GM12892 (cell line): ENCODE measurements at regions not wholly inside any gene's neighbourhood (a gene's known extent, or its start where the extent isn't known, plus 50 kb on each side); places are given as distances from the start of the nearest gene placed in this dataset.
"Not testable (repeated sequence)": the region's sequence is repeated elsewhere in the genome, so short reads cannot be mapped to it uniquely, and the experiment has no call there.

ENCODE experiments used
- DNase-seq: peaks from one replicate; pipeline ENCODE4 v3.0.0; 2011; ENCODE audit not compliant: insufficient read length
- FAIRE-seq: peaks from 2 replicates; lab custom pipeline; 2011; peaks lifted over from hg19 to GRCh38; lab: Jason Lieb, UNC
- POLR2A ChIP-seq: IDR thresholded peaks from 2 replicates; pipeline ENCODE4 v1.6.1; 2011; ENCODE audit warnings: low read depth, low read length, control low read depth
- POLR2AphosphoS5 ChIP-seq: IDR thresholded peaks from 2 replicates; pipeline ENCODE4 v1.6.1; 2011; ENCODE audit warnings: low read depth, low read length, control low read depth
- TAF1 ChIP-seq: IDR thresholded peaks from 2 replicates; pipeline ENCODE4 v1.6.1; 2011; ENCODE audit warnings: low read depth, mild to moderate bottlenecking, control low read depth, low read length, borderline replicate concordance

DNA sequence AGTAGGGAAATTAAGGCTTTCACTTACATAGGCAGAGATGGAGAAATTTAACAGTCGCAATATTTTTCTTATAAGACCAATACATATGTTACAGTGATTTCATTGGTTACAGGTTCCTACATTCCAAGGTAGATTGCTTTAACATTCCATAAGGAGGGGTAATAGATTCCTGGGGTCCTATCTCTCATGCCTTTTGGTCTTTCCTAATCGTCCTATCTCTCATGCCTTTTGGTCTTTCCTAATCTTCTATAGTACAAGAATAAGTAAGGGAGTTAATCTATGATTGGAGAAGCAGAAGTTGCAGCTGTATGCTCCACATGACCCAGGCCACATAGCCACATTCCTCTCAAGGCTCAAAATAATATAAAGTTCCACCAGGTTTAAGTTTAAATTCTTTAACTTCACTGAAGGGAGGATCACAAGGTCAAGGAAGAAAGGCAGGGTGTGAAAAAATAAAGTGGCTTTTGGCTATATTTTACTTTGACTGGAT is 285.0 kb upstream of the BOD1L1 start:
- TF ChIP-seq POLR2A (no peak), TAF1 (no peak), POLR2AphosphoS5 (no peak)
- DNase-seq (no peak), FAIRE-seq (no peak)

DNA sequence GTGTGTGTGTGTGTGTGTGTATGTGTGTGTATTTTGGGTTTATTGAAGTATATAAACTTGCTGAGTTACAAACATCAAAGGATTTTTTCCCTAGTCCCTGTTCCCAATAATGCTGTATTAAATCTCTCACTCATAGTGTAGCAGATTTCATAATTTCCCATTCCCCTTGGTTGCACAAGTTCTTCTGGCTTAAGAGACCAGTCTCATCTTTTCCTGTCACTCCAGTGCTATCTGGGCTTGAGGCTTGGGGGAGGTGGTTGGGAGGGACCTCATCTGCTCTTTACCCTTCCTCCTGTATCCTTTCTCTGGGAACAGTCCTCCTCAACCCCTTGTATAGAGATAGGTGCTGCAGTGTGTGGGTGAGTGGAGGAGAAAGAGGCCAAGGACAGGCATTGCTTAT is 285.4 kb upstream of the BOD1L1 start:
- no peak for DNase-seq
- no peak for FAIRE-seq
- TF ChIP-seq POLR2AphosphoS5 (no peak), POLR2A (no peak), TAF1 (no peak)

DNA sequence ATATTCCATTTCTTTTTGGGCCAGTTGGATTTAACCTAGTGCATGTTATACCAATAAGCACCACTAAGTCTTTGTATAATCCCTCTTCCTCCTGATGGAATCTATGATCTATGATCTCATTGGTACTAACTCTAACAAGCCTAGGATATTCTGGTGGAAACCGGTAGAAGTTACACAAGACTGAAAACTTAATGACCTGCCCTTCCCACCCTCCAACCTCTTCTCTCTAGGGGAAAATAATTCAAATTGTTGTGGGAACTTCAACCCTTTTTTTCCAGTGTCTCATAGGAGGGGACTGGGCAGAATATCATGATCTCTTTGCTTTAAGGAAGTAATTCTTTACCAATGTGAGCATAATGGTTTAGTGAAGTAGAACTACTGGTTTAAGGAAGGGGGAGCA is 289.5 kb upstream of the BOD1L1 start:
- TF ChIP-seq TAF1 (no peak), POLR2A (no peak), POLR2AphosphoS5 (no peak)
- DNase-seq, result no peak
- no peak for FAIRE-seq

DNA sequence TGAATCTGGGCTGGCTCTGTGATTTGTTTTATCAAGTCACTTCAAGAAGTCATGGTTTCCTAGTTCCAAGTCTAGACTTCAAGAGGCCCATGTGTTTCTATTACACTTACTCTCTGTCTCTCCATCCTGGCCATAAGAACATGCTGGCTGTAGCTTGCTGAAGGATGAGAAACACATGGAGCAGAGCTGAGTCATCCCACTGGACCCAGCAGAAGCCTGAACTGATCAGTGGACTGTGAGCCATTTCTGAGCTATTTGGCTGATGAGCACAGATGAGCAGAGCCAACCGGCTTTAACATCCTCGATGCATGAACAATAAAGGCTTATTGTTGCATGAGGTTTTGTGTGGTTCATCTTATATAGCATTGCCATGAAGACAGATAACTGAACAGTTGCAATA is 290.6 kb upstream of the BOD1L1 start:
- FAIRE-seq (no peak), DNase-seq (no peak)
- TF ChIP-seq POLR2AphosphoS5 (no peak), POLR2A (no peak), TAF1 (no peak)

DNA sequence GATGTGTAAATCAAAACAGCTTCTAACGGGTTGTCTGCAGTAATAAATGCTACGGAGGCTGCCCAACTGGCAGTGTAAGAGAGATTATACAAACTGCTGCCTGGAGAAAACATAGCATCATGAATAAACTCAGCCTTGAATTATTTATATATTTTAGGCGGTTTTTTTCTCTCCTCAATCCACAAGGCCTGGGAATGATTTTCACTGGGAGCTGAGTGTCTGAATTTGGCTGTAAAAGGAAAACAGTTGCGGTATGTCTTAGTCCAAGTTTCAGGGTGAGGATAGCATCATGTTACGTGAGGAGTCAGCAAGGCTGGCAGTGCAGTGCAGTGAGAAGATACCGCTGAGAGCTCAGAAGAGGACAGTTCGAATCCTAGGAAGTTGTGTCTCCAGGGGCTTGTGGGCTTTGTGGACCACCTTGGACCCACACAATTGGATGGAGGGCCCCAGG is 291.5 kb upstream of the BOD1L1 start:
- DNase-seq (no peak), FAIRE-seq (no peak)
- no peak for TF ChIP-seq POLR2AphosphoS5
- no peak for TF ChIP-seq TAF1
- no peak for TF ChIP-seq POLR2A

DNA sequence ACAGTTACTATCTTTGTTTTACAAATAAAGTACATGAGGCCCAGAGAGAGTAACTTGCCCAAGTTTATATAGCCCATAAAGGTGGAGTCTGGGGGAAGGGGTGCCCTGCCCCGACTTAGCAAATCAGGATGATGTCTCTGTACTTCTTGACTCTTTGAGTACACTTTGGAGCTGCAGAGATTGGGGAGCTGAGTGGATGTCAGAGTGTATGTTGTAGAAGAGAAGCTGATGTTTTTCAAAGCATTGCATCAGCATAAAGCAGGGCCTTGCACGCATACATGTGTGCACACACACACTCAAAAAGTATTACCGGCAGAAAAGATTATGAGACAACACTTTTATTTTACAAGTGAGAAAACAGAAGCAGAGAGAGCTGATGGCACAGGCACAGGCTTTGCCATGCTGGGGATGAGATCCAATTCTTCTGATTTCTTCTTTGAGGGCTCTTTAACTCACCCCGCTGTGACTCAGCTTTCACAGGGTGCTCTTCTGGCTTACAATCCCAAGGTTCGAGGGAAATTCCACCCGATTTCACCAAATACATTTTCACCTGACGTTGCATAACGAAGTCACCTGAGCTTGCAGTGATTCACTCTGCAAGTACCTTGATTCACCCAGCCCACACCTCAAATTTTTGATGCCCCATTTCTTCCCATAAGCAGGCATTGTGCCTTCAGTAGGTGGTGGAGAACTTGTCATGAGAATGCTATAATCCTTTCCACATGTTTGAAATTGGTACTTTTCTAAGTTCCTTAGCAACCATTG is 292.8 kb upstream of the BOD1L1 start:
- DNase-seq (no peak), FAIRE-seq (no peak)
- no peak for TF ChIP-seq POLR2A
- no peak for TF ChIP-seq POLR2AphosphoS5
- TF ChIP-seq TAF1, result no peak

DNA sequence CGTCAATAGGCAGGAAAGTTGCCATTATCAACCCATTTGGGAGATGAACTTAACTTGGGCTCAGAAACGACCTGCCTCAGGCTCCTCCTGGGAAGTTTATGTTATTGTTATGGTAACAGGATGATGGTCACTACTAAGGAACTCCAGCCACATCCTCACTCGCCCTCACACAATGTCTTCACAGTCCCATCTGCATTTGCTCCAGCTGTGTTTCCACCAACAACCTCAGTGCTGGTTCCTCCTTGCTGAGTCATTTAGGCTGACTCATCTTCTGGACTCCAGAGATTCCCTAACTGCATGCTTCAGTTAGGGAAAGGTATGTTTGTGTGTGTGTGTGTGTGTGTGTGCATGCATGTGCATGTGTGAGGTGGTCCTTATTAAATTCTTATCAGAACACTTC is 293.4 kb upstream of the BOD1L1 start:
- no peak for DNase-seq
- TF ChIP-seq POLR2A (no peak), POLR2AphosphoS5 (no peak), TAF1 (no peak)
- no peak for FAIRE-seq

DNA sequence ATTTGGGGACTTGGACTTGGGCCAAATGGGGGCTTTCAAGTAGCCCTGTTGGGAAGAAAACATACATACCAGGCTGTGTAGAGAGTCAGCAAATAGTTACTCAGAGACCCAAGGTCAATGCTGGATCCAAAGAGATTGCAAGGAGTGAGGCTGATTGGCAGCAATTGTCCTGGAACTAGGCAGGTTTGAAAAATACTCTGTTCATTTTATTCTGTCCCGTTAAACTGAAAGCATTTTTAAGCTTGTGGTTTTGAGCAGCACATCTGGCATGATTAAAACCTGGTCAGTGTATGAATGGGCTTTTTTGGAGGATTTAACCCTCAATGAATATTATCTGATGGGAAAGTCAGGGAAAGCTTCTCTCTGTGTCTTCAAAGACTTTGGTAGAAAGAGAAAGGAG is 294.3 kb upstream of the BOD1L1 start:
- FAIRE-seq (no peak), DNase-seq (no peak)
- TF ChIP-seq POLR2AphosphoS5, result no peak
- no peak for TF ChIP-seq TAF1
- TF ChIP-seq POLR2A, result no peak

DNA sequence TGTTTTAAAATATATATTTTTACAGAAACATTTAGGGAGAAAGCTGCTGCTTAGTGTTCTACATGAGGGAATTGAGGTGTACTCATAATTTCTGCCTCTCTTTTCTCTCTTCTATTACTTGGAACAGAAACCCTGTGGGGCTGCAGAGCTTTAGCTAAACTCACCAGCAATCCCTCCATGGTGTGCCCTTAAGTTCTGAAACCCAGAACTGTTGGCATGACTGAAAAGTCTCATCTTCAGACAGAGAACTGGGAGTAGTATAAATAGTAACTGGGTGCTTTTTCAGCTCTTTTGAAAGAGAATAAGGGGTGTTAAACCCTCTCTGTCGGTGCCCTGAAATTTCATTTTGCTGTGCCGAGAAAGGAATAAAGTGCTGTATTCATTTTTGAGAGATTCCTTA is 294.9 kb upstream of the BOD1L1 start:
- FAIRE-seq (no peak), DNase-seq (no peak)
- no peak for TF ChIP-seq TAF1
- no peak for TF ChIP-seq POLR2A
- no peak for TF ChIP-seq POLR2AphosphoS5

DNA sequence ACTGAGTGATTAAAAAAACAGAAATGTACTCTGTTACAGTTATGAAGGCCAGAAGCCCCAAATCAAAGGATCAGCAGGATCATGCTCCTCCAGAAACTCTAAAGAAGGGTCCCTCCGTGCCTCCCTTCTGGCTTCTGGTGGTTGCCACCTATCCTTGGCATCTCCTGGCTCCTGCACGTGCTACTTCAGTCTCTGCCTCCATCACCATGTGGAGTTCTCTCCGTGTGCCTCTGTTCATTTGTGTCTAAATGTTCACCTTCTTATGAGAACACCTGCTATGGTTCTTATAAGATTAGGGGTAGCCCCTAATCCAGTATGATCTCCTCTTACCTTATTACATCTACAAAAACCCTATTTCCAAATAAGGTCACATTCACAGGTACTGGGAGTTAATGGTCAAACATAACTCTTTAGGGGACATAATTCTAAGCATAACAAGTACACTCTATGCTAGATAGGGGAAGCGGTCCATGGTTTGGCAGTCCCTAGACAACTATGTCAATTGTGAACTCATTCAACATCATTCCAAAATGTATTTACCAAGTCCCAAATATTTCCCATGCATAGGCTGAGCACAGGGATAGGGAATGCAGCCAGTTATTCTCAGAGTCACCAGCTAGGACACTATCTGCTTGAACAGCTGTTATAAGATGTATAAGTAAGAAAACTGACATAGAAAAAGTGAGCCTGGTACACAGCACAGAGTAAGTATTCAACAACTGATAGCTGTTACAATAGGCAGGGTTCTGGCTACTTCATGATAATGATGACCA is 295.5 kb upstream of the BOD1L1 start:
- TF ChIP-seq POLR2A, result no peak
- no peak for TF ChIP-seq TAF1
- TF ChIP-seq POLR2AphosphoS5, result no peak
- FAIRE-seq (no peak), DNase-seq (no peak)

DNA sequence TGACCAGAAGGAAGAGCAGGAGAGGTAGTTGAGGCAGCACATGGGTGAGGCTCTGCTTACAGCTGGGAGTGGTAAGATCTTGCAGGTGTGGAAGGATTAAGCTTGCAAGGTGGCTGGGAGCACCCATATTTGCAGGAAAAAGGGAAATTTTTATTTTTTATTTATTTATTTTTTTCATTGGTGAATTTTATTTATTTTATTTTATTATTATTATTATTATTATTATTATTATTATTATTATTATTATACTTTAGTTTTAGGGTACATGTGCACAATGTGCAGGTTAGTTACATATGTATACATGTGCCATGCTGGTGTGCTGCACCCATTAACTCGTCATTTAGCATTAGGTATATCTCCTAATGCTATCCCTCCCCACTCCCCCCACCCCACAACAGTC is 297.4 kb upstream of the BOD1L1 start:
- not testable (repeated sequence) for DNase-seq, FAIRE-seq

DNA sequence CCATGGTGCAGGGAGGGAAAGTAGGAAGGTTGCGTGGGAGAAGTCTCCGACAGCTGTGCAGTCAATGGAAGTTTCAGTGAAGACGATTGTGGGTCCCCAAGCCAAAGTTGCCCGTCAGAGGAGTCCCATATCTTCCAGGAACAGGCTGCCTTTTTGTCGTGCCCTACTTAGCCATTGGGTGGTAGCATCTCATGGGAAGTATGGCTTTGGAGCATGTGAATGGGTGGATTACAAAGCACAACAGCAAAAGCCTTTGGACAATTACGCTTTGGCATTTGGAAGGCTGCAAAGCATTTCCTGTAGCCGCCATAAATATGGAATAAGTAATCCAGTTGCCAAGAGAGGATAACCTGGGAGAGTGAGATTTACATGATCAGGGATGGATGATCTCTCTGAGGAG is 300.7 kb upstream of the BOD1L1 start:
- no peak for TF ChIP-seq POLR2A
- no peak for TF ChIP-seq POLR2AphosphoS5
- no peak for TF ChIP-seq TAF1
- no peak for FAIRE-seq
- no peak for DNase-seq
